Calu3 (cell line): ENCODE measurements at regions not wholly inside any gene's neighbourhood (a gene's known extent, or its start where the extent isn't known, plus 50 kb on each side); places are given as distances from the start of the nearest gene placed in this dataset.

Source experiments
- BruUV-seq: library from RNA; stranded (reverse); fragments of 400-500 nt; replicated peaks from 2 replicates; lab custom pipeline; 2021; lab: Mats Ljungman, UMichigan
- CTCF ChIA-PET: fragments of 300-600 bp; sonication (Branson Sonifier 250); formaldehyde crosslinking; loops from one replicate; lab custom pipeline; 2022; ENCODE audit warnings: antibody characterized with exemption; lab: Charles Lee
- DNase-seq: peaks from one replicate; pipeline ENCODE4 v3.0.0; 2022
- H3K27ac Mint-ChIP-seq: one replicate; pipeline ENCODE4 v1.8.0; 2022; ENCODE audit warnings: mixed read lengths; ENCODE audit not compliant: unreplicated experiment
- H3K27me3 Mint-ChIP-seq: one replicate; pipeline ENCODE4 v1.8.0; 2022; ENCODE audit warnings: mixed read lengths; ENCODE audit not compliant: unreplicated experiment
- H3K36me3 Mint-ChIP-seq: one replicate; pipeline ENCODE4 v1.8.0; 2022; ENCODE audit warnings: mild to moderate bottlenecking, moderate library complexity, mixed read lengths; ENCODE audit not compliant: insufficient read depth, unreplicated experiment
- H3K4me1 Mint-ChIP-seq: one replicate; pipeline ENCODE4 v1.8.0; 2022; ENCODE audit warnings: mild to moderate bottlenecking, low read depth, mixed read lengths; ENCODE audit not compliant: unreplicated experiment
- H3K4me3 Mint-ChIP-seq: one replicate; pipeline ENCODE4 v1.8.0; 2022; ENCODE audit warnings: mild to moderate bottlenecking, low read depth, moderate library complexity, mixed read lengths; ENCODE audit not compliant: unreplicated experiment
- H3K9me3 Mint-ChIP-seq: one replicate; pipeline ENCODE4 v1.8.0; 2022; ENCODE audit warnings: low read depth, mixed read lengths; ENCODE audit not compliant: unreplicated experiment
- CTCF ChIP-seq: fragments of 200-600 bp; IDR thresholded peaks from one replicate; pipeline ENCODE4 v1.8.0; 2022; ENCODE audit warnings: antibody characterized with exemption; ENCODE audit not compliant: unreplicated experiment
- intact Hi-C: fragments of 100-400 bp; cut with micrococcal nuclease; formaldehyde crosslinking; loops from one replicate; pipeline ENCODE4 v1.10.0; 2022; ENCODE audit not compliant: unreplicated experiment

- CTCF ChIA-PET: no interaction called here
- H3K4me1 Mint-ChIP-seq: no peaks in the 10 kb centered on the region
- no peak overlapping the region for H3K4me3 Mint-ChIP-seq
- no peak overlapping the region for H3K27ac Mint-ChIP-seq
- no peak for TF ChIP-seq CTCF
- BruUV-seq: no TSS peak
- no peaks in the 10 kb centered on the region for H3K27me3 Mint-ChIP-seq
- intact Hi-C loops: loop anchor here (1.0 to 10.0 kb wide), 3 partner anchors 309 to 546 kb away; no protein-coding TSS in a partner anchor
- H3K9me3 Mint-ChIP-seq: peaks cover 2% of the 10 kb centered on the region
- H3K36me3 Mint-ChIP-seq: no peaks in the 10 kb centered on the region
- no peak for DNase-seq
These were observed 72.8 kb upstream of the CNR1 start for GRCh38 chr6:88238901-88239300.

GRCh38 chr6:88238065-88238464 lies 71.9 kb upstream of the CNR1 start:
- H3K4me1 Mint-ChIP-seq: no peaks in the 10 kb centered on the region
- CTCF ChIA-PET: no interaction called here
- H3K4me3 Mint-ChIP-seq: no peak overlapping the region
- H3K9me3 Mint-ChIP-seq: peaks cover 2% of the 10 kb centered on the region
- intact Hi-C loops: loop anchor here (1.0 to 10.0 kb wide), 3 partner anchors 308 to 547 kb away; no protein-coding TSS in a partner anchor
- H3K27me3 Mint-ChIP-seq: no peaks in the 10 kb centered on the region
- no TSS peak for BruUV-seq
- TF ChIP-seq CTCF: no peak
- H3K36me3 Mint-ChIP-seq: no peaks in the 10 kb centered on the region
- no peak overlapping the region for H3K27ac Mint-ChIP-seq
- peak; percentile 38 for DNase-seq

GRCh38 chr6:88236612-88237360 lies 70.6 kb upstream of the CNR1 start:
- Mint-ChIP-seq H3K4me3 (no peak overlapping the region), H3K27ac (no peak overlapping the region), H3K36me3 (no peaks in the 10 kb centered on the region), H3K4me1 (no peaks in the 10 kb centered on the region), H3K27me3 (no peaks in the 10 kb centered on the region), H3K9me3 (no peaks in the 10 kb centered on the region)
- intact Hi-C loops: loop anchor here (10.0 kb wide), 1 partner anchor 548 kb away; no protein-coding TSS in a partner anchor
- CTCF ChIA-PET: no interaction called here
- no peak for TF ChIP-seq CTCF
- no peak for DNase-seq
- BruUV-seq: no TSS peak

GRCh38 chr6:88232753-88233152 lies 66.6 kb upstream of the CNR1 start:
- no peaks in the 10 kb centered on the region for H3K27me3 Mint-ChIP-seq
- H3K4me3 Mint-ChIP-seq: no peak overlapping the region
- no peak for TF ChIP-seq CTCF
- H3K4me1 Mint-ChIP-seq: no peaks in the 10 kb centered on the region
- H3K27ac Mint-ChIP-seq: no peak overlapping the region
- no peaks in the 10 kb centered on the region for H3K36me3 Mint-ChIP-seq
- no peaks in the 10 kb centered on the region for H3K9me3 Mint-ChIP-seq
- DNase-seq: no peak
- intact Hi-C loops: loop anchor here (10.0 kb wide), 1 partner anchor 552 kb away; no protein-coding TSS in a partner anchor
- CTCF ChIA-PET: no interaction called here
- BruUV-seq: no TSS peak
